ENCODE measurements at regions not wholly inside any gene's neighbourhood (a gene's known extent, or its start where the extent isn't known, plus 50 kb on each side); places are given as distances from the start of the nearest gene placed in this dataset.

DNA sequence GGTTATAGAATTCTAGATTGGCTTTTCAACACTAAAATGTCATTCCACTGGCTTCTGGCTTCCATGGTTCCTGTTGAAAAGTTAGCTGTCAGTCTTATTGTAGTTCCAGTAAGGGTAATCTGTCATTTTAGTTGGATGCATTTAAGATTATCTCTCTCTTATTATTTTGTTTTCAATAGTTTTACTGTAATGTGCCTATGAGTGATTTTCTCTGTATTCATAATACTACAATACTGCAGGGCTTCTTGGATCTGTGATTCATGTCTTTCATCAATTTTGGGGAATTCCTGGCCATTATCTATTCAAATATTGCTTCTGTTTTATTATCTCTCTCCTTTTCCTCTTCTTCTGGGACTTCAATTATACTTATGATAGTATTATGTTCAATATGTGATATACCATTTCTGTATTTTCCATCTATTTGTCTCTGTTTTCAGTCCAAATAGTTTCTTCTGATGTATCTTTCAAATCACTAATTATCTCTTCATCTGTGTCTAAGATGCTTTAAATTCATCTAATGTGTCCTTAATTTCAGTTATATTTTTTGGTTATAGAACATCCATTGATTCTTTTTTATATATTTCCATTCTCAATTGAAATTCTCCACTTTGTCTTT, 101.5 kb downstream of the KCTD15 start:
- DNase-seq (ENCODE audit: low read depth in 2 of 2), result no peak

DNA sequence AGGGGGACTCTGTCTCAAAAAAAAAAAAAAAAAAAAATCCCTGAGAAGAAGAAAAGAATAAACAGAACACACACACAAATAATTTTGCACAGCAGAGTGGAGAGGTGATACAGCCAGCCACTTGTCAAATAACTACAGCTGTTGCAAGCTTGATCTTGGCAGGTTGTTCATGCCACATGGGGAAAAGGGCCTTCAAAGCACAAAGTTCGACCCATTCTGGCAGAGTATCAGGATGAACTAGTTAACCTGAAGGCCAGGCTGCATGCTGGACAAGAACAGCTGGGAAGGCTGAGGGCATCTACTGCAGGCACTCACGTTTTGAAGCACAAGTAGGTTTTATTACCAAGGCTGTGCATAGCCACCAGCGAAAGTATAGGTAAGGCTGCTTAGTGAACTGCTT, 104.1 kb downstream of the KCTD15 start:
- no peak for DNase-seq (ENCODE audit: low read depth in 2 of 2)

DNA sequence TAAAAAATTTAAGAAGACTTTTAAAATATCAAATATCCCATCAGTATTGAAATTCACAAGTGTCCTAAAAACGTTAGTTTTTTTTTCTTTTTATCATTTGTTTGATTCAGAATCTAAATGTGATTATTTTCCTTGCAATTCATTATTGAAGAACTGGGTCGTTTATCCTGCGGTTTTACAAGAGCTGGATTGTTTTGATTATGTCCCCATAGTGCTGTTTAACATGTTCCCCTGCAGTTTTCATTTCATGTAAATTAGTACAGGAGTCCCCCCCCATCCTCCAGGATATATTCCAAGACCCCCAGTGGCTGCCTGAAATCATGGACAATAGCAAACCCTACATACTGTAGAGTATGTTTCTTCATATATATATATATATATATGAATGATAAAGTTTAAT, 105.7 kb downstream of the KCTD15 start:
- no peak for DNase-seq (ENCODE audit: low read depth in 2 of 2)

- DNase-seq (ENCODE audit: low read depth in 2 of 2), result no peak
These were observed 106.3 kb downstream of the KCTD15 start for GRCh38 chr19:33902802-33903488.

DNA sequence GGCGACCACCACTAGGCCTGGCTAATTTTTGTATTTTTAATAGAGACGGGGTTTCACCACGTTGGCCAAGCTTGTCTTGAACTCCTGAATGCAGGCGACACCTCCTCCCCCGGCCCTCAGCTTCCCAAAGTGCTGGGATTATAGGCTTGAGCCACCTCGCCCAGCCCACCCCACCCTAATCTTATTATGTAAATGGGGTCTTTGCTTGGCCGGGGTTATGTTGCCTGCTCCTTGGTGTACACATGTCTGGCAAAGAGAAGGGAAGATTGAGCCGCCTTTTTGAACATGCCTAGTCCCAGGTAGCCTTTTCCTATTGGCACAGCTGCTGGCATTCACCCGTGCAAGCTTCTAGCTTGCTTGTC, 106.8 kb downstream of the KCTD15 start:
- no peak for DNase-seq (ENCODE audit: low read depth in 2 of 2)

DNA sequence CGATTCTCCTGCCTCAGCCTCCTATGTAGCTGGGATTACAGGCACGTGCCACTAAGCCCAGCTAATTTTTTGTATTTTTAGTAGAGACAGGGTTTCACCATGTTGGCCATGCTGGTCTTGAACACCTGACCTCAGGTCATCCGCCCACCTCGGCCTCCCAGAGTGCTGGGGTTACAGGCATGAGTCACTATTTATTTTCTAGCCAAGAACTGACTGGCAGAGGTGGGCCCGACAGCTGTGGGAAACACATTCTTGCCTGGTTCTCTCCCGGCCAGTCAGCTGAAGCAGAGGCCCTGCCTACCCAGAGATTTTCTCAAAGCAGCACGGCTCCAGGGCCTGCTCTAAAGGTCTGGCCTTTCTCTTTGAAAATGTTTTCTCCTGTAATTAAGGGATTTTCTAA, 108.0 kb downstream of the KCTD15 start:
- DNase-seq (ENCODE audit: low read depth in 2 of 2), result no peak

DNA sequence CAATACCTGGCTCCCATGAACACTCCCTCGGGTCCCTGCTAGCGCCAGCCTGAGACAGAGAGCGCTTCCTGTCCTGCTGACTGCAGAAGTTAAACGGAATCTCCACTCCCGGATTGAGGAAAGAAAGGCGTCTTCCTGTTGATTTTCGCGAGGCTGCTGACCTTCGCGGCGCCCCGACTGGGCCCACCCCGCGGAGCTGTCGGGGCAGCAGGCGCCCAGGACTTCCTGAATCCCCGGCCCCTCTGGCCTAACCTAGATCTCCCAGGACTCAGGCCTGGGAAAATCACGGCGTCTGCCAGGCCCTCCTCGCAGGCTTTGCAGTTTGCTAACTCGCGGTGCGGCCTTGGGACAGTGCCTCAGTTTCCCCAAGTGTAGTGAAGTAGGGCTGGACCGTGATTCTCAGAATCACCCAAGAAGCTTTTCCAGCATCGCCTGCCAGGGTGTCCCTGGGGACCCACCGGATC, 108.8 kb downstream of the KCTD15 start:
- no peak for DNase-seq (ENCODE audit: low read depth in 2 of 2)

GRCh38 chr19:33905937-33906577, 109.4 kb downstream of the KCTD15 start:
- no peak for DNase-seq (ENCODE audit: low read depth in 2 of 2)

- no peak for DNase-seq (ENCODE audit: low read depth in 2 of 2)
These were observed 110.1 kb downstream of the KCTD15 start for GRCh38 chr19:33906578-33907335.

DNA sequence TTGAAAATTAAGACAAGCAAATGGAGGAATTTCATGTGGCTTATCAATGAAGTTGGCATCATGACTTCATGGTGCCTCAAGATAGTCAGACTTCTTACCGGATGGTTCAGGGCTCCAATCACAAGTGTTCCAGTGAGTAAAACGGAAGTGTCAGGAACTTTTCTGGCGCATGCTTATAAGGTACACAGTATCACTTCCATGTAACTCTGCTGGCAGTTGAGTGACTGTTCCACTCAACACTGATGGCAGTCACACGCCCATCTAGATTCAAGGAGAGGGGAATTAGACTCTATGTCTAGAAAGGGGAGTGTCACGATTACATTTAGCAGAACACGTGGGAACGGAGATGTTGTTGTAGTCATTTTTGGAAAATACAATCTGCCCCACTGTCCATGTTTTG, 114.3 kb downstream of the KCTD15 start:
- no peak for DNase-seq (ENCODE audit: low read depth in 2 of 2)

GRCh38 chr19:33914599-33914998, 117.9 kb downstream of the KCTD15 start:
- no peak for DNase-seq (ENCODE audit: low read depth in 2 of 2)

GRCh38 chr19:33916792-33917191, 120.1 kb downstream of the KCTD15 start:
- no peak for DNase-seq (ENCODE audit: low read depth in 2 of 2)

DNA sequence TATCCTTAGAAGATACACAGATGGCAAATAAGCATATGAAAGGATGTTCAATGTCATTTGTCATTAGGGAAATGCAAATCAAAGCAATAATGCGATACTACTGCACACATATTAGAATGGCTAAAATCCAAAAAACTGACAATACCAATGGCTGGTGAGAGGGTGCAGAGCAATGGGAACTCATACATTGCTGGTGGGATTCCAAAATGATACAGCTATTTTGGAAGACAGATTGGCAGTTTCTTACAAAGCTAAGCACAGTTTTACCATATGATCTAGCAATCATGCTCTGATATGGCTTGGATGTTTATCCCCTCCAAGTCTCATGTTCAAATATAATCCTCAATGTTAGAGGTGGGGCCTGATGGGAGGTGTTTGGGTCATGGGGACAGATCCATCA, 122.6 kb downstream of the KCTD15 start:
- no peak for DNase-seq (ENCODE audit: low read depth in 2 of 2)

- no peak for DNase-seq (ENCODE audit: low read depth in 2 of 2)
These were observed 124.5 kb downstream of the KCTD15 start for GRCh38 chr19:33921165-33921564.

DNA sequence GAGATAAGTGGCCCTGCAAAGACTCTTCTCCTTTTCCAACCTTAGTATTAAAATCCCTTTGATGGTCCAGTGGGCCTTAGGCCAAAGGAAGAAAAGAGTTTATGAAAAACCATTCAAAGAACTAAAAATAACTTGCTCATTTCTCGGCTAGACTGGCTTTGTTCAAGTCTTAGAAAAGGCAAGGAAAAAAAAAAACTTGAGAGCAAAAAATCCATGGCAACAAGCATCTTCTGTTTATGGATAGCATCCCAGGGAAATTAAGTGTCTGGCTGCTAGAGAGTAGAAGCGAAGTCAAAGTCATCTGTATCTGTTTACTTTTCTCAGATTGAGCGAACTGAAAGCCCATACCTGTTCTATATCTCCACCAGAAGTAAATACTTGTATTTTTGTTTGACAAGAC, 129.6 kb downstream of the KCTD15 start:
- DNase-seq (ENCODE audit: low read depth in 2 of 2), result no peak

DNA sequence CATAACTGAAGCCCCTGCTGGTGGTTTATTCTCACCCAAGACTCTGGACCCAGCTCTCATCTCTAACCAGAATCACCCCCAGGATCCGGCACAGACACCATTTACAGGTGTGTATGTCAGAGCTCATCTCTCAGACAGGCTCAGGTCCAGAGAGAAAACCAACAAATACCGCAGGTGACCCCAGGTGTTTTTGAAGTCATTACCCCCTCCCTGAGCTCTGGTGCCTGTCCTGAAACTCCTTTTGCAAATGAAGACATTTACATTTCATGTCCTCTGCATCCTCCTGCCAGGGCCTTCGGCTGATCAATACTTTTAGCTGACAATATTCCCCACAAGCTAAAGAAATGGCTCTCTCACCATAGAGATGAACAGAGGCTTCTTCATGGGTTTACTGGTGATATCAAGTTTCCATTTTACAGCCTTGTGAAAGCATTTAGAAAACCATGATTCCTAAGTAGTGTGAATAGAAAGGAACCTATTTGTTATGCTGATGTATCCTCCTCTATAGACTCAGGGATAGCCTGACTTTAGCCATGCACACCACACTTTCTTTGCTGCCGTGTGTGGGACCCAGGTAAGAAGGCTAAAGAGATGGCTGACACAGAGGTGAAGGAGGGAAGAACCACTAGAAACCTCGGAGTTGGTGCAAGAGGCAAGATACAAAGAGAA, 131.3 kb downstream of the KCTD15 start:
- DNase-seq (ENCODE audit: low read depth in 2 of 2), result no peak

GRCh38 chr19:33928458-33928950, 131.8 kb downstream of the KCTD15 start:
- DNase-seq (ENCODE audit: low read depth in 2 of 2), result no peak

GRCh38 chr19:33933931-33934330, 137.3 kb downstream of the KCTD15 start:
- DNase-seq (ENCODE audit: low read depth in 2 of 2), result no peak

DNA sequence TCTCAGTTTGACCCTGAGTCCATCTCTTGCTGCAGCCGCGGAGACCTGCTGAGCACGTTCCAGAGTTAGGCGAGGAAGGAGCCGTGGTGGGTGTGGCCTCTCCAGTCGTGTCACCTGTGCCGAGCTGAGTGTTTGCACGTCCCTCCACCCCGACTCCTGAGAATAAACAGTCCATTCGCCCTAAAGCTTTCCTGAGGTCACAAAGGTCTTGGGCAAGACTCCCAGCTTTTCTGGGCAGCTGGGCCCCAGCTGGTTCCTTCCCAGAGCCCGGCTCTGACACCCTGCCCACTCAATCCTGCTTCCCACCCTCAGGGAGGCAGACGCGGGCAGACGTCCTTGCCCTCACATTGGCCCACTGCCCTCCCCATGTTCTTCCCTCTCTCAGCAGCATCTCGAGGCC, 142.2 kb downstream of the KCTD15 start:
- no peak for DNase-seq (ENCODE audit: low read depth in 2 of 2)

DNA sequence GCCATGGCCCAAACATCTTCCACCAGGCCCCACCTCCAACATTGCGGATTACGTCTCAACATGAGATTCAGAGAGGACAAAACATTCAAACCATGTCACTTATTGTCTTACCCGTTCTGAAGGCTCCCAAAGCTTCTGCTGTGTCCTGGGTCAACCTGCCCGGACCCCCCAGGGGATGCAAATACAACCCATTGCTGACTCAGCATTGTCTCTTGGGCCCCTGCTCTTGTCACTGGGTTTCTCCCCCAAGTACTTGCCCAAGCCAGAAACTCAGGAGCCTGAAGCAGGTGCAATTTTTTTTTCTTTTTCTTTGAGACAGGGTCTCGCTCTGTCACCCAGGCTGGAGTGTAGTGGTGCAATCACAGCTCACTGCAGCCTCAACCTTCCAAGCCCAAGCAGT, 144.5 kb downstream of the KCTD15 start:
- DNase-seq (ENCODE audit: low read depth in 2 of 2), result no peak

GRCh38 chr19:33946535-33947264, 150.0 kb downstream of the KCTD15 start:
- no peak for DNase-seq (ENCODE audit: low read depth in 2 of 2)
